ENCODE measurements at regions not wholly inside any gene's neighbourhood (a gene's known extent, or its start where the extent isn't known, plus 50 kb on each side); places are given as distances from the start of the nearest gene placed in this dataset.

DNA sequence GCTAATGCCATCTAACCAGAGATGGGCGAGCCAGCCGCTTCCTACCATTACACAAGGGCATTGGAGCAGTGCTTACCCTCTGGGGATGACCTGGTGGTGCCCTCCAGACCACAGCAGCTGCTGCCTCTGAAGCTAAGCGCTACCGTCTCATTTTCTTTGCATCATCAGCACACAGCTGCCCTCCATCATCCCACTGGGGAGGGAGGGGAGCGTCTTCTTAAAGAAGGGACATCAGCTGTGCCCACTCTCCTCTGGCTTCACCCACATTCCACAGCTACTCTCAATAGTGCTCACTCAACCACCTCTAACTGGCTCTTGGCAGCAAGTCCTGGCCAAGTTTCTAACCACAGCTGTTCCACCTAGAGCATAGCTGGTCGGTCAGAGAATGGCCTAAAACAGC, 503.4 kb downstream of the NFIB start (continued):
- TF ChIP-seq, protein P1, sequence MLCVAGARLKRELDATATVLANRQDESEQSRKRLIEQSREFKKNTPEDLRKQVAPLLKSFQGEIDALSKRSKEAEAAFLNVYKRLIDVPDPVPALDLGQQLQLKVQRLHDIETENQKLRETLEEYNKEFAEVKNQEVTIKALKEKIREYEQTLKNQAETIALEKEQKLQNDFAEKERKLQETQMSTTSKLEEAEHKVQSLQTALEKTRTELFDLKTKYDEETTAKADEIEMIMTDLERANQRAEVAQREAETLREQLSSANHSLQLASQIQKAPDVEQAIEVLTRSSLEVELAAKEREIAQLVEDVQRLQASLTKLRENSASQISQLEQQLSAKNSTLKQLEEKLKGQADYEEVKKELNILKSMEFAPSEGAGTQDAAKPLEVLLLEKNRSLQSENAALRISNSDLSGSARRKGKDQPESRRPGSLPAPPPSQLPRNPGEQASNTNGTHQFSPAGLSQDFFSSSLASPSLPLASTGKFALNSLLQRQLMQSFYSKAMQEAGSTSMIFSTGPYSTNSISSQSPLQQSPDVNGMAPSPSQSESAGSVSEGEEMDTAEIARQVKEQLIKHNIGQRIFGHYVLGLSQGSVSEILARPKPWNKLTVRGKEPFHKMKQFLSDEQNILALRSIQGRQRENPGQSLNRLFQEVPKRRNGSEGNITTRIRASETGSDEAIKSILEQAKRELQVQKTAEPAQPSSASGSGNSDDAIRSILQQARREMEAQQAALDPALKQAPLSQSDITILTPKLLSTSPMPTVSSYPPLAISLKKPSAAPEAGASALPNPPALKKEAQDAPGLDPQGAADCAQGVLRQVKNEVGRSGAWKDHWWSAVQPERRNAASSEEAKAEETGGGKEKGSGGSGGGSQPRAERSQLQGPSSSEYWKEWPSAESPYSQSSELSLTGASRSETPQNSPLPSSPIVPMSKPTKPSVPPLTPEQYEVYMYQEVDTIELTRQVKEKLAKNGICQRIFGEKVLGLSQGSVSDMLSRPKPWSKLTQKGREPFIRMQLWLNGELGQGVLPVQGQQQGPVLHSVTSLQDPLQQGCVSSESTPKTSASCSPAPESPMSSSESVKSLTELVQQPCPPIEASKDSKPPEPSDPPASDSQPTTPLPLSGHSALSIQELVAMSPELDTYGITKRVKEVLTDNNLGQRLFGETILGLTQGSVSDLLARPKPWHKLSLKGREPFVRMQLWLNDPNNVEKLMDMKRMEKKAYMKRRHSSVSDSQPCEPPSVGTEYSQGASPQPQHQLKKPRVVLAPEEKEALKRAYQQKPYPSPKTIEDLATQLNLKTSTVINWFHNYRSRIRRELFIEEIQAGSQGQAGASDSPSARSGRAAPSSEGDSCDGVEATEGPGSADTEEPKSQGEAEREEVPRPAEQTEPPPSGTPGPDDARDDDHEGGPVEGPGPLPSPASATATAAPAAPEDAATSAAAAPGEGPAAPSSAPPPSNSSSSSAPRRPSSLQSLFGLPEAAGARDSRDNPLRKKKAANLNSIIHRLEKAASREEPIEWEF (IDR thresholded peaks at IDR 0.05; ENCODE audit: insufficient replicate concordance, low read depth, low read length): no peak
- no peak for TF ChIP-seq CHD2 (IDR thresholded peaks at IDR 0.05; ENCODE audit: borderline replicate concordance, low read depth, low read length)
- no peak for TF ChIP-seq HSF1 (IDR thresholded peaks at IDR 0.05; ENCODE audit: low read depth, low read length)
- TF ChIP-seq NKRF (conservative IDR thresholded peaks at IDR 0.05): no peak
